ENCODE measurements at regions not wholly inside any gene's neighbourhood (a gene's known extent, or its start where the extent isn't known, plus 50 kb on each side); places are given as distances from the start of the nearest gene placed in this dataset.
"Not testable (repeated sequence)": the region's sequence is repeated elsewhere in the genome, so short reads cannot be mapped to it uniquely, and the experiment has no call there.

- DNase-seq, result no peak
Observed at GRCh38 chr13:65789815-65790214, 1440.3 kb downstream of the PCDH9 start.

- DNase-seq, result no peak
Observed at GRCh38 chr13:65787082-65787481, 1443.1 kb downstream of the PCDH9 start.

- no peak for DNase-seq
Observed at GRCh38 chr13:65784088-65784816, 1445.9 kb downstream of the PCDH9 start.

- no peak for DNase-seq
Observed at GRCh38 chr13:65783383-65783782, 1446.8 kb downstream of the PCDH9 start.

- DNase-seq, result not testable (repeated sequence)
Observed at GRCh38 chr13:65771704-65772313, 1458.3 kb downstream of the PCDH9 start.

GRCh38 chr13:65768545-65768944, 1461.6 kb downstream of the PCDH9 start:
- DNase-seq, result no peak

GRCh38 chr13:65763811-65764210, 1466.3 kb downstream of the PCDH9 start:
- no peak for DNase-seq

- DNase-seq, result no peak
Observed at GRCh38 chr13:65762012-65762411, 1468.1 kb downstream of the PCDH9 start.

GRCh38 chr13:65756071-65756671, 1474.0 kb downstream of the PCDH9 start:
- DNase-seq, result no peak

GRCh38 chr13:65748227-65748626, 1481.9 kb downstream of the PCDH9 start:
- DNase-seq, result no peak

GRCh38 chr13:65746406-65746921, 1483.7 kb downstream of the PCDH9 start:
- no peak for DNase-seq

GRCh38 chr13:65744836-65745235, 1485.3 kb downstream of the PCDH9 start:
- no peak for DNase-seq

GRCh38 chr13:65733110-65733509, 1497.0 kb downstream of the PCDH9 start:
- no peak for DNase-seq

GRCh38 chr13:65727070-65727469, 1503.1 kb downstream of the PCDH9 start:
- DNase-seq, result no peak

- DNase-seq, result no peak
Observed at GRCh38 chr13:65725006-65725405, 1505.1 kb downstream of the PCDH9 start.

GRCh38 chr13:65724226-65724625, 1505.9 kb downstream of the PCDH9 start:
- no peak for DNase-seq

GRCh38 chr13:65722506-65722905, 1507.6 kb downstream of the PCDH9 start:
- no peak for DNase-seq

GRCh38 chr13:65719831-65720230, 1510.3 kb downstream of the PCDH9 start:
- DNase-seq, result no peak

- DNase-seq, result no peak
Observed at GRCh38 chr13:65710514-65710913, 1519.6 kb downstream of the PCDH9 start.

- DNase-seq, result no peak
Observed at GRCh38 chr13:65697843-65698242, 1532.3 kb downstream of the PCDH9 start.

- no peak for DNase-seq
Observed at GRCh38 chr13:65679240-65679639, 1550.9 kb downstream of the PCDH9 start.

GRCh38 chr13:65677906-65678305, 1552.2 kb downstream of the PCDH9 start:
- no peak for DNase-seq

- DNase-seq, result not testable (repeated sequence)
Observed at GRCh38 chr13:65675383-65675782, 1554.8 kb downstream of the PCDH9 start.

- DNase-seq, result no peak
Observed at GRCh38 chr13:65670014-65670625, 1560.0 kb downstream of the PCDH9 start.

Data from 8988T (cell line).